ENCODE measurements at regions not wholly inside any gene's neighbourhood (a gene's known extent, or its start where the extent isn't known, plus 50 kb on each side); places are given as distances from the start of the nearest gene placed in this dataset.
"Not testable (repeated sequence)": the region's sequence is repeated elsewhere in the genome, so short reads cannot be mapped to it uniquely, and the experiment has no call there.

- DNase-seq: not testable (repeated sequence)
These were observed 497.4 kb upstream of the PTBP2 start for GRCh38 chr1:96224229-96224628.

GRCh38 chr1:96233422-96233821, 488.2 kb upstream of the PTBP2 start:
- no peak for DNase-seq

GRCh38 chr1:96234299-96234698, 487.3 kb upstream of the PTBP2 start:
- no peak for DNase-seq

DNA sequence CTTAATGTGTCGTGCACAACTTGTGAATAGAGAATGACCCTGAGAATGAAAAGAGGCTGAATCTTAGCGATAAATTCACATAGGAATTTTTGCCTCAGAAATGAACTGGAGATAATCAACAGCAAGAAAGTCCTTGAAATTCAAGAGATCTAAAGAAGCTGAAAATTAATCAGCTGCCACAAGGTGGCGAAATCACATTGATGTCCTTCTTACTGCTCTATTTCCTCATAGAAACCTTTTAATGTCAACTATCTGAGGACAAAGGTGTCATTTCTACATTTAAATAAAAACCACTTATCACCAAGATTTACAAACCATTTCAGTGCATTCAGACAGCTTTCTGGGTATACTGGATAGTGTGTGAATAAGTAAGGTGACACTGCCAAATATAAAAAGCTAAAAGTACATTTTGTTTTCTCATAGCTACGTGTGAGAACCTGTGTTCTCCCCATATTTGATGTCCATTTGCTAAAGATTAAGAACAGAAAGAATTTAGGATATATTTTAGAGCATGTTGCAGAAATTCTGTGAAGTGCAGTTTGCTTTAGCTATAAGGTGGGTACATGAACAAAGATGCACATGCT, 485.3 kb upstream of the PTBP2 start:
- DNase-seq: peak; percentile 68

- no peak for DNase-seq
These were observed 483.2 kb upstream of the PTBP2 start for GRCh38 chr1:96238426-96238825.

DNA sequence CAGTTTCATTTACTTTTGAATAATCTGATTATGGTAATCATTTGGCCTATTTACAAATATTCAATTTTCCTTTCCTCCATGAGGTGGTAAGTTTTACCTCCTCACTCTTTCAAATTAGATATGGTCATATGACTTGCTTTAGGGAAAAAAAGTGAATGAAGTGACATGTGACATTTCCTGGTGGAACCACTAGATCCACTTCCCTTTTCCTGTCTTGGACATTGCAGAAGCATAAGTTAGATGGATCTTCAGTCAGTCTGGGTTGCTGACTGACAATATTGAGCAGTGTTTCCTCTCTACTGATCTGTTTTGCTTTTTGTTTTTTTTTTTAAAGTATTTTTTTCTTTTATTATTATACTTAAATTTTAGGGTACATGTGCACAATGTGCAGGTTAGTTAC, 481.1 kb upstream of the PTBP2 start:
- no peak for DNase-seq

DNA sequence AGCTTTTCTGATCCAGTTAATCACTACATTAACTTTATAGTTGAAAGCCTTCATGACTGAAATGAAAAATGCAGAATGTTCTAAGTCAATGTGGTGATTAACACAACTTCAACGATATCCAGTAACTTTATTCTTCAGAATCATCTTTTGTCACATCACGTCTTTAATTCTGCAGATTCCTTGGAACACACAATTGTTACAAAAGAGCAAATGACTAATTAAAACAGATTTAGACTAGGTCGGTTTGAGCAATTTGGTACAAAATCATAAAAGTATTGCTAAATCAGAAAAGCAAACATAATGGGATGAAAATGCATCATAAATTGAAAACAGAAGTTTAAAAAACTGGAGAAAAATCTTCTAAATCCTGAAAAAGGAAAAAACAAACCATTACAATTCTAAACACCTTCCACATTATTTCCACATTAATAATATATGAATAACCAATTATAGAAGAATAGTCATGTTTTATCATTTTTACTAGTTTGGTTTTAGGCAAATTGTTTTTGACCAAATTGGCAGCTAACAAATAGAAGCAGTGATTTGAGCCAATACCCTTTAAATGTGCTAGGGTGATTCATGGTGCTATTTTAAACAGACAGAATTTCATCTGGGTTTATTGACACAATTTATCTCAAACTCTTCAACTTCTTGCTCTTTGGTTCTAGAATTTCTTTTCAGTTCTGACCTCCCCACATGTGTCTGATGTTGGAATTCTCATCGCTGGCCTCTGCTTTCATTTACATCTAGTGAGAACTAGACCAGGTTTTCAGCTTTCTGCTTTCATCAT, 468.1 kb upstream of the PTBP2 start:
- no peak for DNase-seq

DNA sequence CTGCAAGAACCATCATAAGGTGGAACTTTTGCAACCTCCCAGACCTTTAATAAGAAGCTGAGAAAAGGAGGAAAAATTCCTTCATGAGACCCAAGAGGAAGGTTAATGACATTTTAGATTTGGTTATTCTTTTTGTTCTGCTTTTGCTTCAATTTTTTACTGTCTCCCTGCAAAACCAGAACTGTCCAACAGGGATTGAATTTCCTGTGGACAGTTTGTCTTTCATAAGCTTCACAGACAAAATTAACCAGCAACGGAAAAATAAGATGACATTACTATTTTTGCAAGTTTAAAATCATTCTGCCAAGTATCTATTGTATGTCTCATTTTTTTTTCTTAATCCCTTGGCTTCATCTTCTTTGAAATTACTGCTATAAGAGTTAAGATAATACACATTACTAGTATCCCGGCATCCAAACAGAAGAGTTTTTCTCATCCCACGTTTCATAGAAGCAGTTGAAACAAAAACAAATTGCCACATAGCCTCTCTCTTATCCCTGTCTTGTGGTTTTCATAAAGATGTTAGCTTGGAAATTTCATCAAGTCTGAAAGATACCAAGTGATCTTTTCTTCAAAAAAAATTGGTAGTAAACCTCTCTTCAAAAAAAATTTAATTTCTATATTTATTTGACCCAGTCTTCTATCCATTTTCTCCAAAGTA, 465.3 kb upstream of the PTBP2 start:
- DNase-seq: no peak

- DNase-seq: no peak
These were observed 462.2 kb upstream of the PTBP2 start for GRCh38 chr1:96259399-96259798.

DNA sequence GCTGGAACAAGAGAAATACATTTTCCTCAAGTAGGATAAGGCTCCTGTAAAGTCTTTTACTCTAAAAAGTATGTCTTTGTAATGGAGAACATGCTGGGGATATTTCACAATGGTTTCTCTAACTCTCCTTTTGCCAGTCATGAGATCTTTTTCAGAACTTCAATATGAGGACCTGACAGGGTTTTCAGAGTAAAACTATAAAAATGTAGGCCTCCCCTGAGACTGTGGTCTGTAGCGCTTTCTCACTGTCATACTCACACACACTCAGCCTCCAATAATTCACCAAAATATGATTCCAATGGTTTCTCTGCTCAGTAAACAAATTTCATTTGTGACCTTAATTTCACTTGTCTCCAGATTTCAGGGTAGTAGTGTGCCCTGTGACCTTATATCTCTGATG, 440.1 kb upstream of the PTBP2 start:
- no peak for DNase-seq

GRCh38 chr1:96290033-96290432, 431.6 kb upstream of the PTBP2 start:
- no peak for DNase-seq

DNA sequence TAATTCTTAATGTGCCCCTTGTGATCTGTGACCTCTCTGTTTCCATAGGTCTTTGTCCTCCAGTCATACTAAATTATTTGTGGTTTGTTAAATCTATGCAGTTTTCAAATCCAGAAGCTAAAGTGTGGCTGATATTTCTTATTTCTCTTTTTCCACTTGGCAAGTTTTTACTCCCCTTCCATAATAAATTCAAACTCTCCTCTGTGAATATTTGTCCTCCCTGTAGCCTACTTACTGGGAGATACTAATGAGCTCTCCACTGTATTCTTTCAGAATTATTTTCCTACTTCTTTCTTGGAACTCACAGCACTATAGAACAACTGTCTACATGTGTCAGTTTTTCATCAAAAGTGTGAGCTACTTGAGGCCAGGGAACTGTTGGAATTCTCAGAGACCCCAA, 430.8 kb upstream of the PTBP2 start:
- DNase-seq: no peak

DNA sequence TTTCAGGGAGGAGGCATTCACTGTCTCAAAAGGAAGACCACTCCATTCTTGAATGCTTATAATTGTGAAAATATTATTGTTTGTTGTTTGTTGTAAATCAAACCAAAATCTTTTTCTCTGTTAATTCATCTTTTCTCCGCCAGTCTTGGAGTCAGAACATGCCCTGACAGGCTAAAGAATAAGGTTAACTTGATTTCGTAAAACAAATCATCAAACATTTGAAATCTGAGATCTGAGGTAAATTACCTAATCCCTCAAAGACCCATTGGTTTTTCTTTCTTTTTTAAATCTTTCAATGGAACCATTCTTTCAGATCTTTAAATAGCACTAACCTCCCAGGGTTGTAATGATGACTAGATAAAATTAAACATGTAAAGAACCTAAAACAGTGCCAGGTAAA, 430.1 kb upstream of the PTBP2 start:
- DNase-seq: no peak

DNA sequence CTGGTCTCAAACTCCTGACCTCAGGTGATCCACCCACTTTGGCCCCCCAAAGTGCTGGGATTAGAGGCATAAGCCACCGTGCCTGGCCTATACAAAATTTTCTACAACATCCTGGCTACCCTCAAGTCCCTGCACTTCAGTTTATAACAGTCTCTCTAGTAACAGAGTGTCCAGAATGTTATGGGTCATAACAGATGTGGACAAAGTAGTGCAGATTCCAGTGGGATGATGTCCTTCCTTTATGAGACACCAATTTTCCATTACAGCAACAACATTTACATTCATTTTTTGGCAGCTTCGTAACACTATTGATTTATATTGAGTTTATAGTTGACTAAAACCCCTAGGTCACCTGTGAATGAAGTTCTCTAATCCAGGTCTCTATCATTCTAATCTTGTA, 429.4 kb upstream of the PTBP2 start:
- DNase-seq: no peak

- no peak for DNase-seq
These were observed 424.6 kb upstream of the PTBP2 start for GRCh38 chr1:96296991-96297390.

DNA sequence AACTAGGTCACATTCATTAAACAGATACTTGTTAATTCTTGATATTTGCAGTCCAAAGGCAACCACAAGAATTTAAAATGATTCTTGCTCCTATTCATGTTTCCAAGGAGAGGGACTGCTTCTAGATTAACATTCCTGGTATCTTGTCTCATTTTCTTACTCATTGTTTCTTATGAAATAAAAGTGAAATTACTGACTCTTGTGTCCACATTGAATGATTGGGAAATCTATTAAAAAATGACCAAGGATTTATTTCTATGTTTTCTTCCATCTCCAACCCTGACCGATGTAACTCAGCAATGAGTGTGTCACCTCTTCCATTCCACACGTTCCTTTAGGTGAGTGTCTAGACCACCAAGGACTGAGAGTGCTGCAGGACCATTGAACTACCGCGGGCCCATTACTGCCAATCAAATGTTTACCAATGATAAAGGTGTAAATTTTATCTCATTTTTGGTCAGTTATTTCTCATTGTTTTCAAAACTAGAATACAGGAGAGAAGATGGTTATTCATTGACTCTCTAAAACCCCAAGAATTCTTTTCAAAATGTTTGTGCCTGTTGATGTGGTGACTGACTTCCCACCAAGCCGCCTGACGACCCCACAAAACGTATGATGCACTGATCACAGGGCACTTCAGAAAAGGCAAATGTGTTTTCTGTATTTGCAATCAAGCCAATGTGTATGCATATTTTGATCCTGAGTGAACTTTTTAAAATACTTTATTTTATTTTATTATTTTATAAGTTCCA, 414.6 kb upstream of the PTBP2 start:
- no peak for DNase-seq

GRCh38 chr1:96308314-96308713, 413.3 kb upstream of the PTBP2 start:
- DNase-seq: no peak

- no peak for DNase-seq
These were observed 411.8 kb upstream of the PTBP2 start for GRCh38 chr1:96309783-96310182.

GRCh38 chr1:96313216-96313615, 408.4 kb upstream of the PTBP2 start:
- DNase-seq: no peak

DNA sequence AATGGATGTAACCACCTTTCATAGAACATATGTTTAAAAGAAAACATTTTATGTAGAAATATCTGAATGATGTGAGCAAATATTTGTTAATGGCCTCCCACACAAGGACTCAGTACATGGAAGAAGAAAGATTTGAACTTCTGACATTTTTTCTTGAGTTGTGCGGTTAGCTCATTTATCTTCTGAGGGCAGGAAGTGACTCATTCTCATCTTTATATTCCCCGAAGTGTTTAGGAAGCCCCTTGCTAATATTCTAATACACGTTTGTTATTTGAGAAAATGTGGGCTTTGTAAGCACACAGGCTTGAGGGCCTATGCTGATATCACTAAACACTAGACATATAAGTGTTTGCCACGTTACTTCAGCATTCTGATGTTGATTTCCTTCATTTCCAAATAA, 392.5 kb upstream of the PTBP2 start:
- DNase-seq: no peak

DNA sequence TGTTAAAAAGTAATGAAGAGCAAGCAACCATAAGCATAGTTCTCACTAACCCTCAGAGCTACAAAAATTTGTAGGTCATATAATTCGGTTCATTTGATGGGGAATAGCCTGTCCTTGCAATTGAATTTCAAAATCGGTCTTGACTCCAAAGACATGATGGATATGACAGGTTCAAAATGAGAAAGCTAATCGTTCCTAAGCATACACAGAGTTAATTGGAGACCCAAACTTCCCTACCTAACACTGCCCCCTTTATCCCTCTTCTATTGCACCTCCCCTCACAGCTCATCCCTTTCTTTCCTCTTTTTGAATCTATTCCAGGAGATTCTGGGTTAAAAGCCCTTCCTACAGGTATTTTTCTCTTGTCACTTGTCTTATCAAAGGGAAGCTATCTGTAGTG, 390.0 kb upstream of the PTBP2 start:
- no peak for DNase-seq

DNA sequence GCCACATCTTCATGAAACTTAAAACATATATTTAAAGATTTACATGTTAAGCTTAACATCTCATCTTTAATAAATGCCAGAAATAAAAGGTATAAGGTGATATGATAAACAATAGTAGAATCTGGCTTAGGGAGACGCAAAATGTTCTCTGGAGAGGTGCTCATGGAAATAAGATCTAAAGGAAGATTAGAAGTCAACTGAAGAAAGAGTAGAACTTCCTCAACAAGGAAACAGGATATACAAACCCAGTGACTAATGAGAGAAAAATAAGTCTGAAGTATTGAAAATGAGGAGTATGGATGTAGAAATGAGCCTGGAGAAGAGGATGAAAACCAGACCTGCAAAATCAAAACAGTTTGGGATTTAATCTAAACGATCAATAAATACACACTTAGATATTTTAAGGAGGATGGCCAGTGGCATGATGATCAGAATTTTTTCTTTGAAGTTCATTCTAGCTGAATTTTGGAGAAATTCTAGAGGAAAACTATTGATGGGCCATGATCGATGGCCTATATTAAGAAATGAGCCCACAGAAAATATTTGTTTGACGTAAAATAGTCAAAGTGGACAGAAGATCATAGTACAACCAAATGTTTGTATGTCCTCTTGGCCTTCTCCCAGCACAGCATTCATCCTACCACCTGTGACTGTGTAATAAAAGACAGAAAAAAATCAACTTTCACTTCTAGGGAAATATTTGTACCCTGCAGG, 387.9 kb upstream of the PTBP2 start:
- DNase-seq: no peak

DNA sequence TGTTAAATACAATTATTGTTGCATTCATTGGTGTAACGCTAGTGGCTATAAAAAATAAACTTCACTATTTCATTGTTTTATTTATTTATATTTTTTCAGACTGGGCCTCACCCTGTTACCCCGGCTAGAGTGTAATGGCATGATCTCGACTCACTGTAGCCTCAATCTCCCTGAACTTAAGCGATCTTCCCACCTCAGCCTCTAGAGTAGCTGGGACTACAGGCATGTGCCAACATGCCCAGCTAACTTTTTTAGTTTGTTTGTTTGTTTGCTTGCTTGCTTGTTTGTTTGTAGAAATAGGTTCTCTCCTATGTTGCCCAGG, 387.4 kb upstream of the PTBP2 start:
- DNase-seq: no peak

Measured in midbrain (tissue), 1 donor.